ENCODE measurements at regions not wholly inside any gene's neighbourhood (a gene's known extent, or its start where the extent isn't known, plus 50 kb on each side); places are given as distances from the start of the nearest gene placed in this dataset.

GRCh38 chr12:13377698-13378097 is 181.2 kb downstream of the EMP1 start:
- TF ChIP-seq CTCF (IDR thresholded peaks at IDR 0.05; ENCODE audit: low read depth, low read length, poor library complexity, severe bottlenecking) (no peak), EZH2phosphoT487 (IDR thresholded peaks at IDR 0.05; ENCODE audit: borderline replicate concordance, low read length) (no peak)
